GM19438 (cell line): ENCODE measurements at regions not wholly inside any gene's neighbourhood (a gene's known extent, or its start where the extent isn't known, plus 50 kb on each side); places are given as distances from the start of the nearest gene placed in this dataset.

Experiments
- ATAC-seq: cut with Tn5 transposase; IDR thresholded peaks from one replicate; pipeline ENCODE4 v1.9.1; 2021; ENCODE audit warnings: low read depth; ENCODE audit not compliant: unreplicated experiment

GRCh38 chr16:55209626-55210025 lies 114.4 kb upstream of the IRX6 start:
- no peak for ATAC-seq

- no peak for ATAC-seq
Measured at GRCh38 chr16:55212791-55213190, 111.2 kb upstream of the IRX6 start.

GRCh38 chr16:55214412-55214811 lies 109.6 kb upstream of the IRX6 start:
- ATAC-seq, result no peak

- no peak for ATAC-seq
Measured at GRCh38 chr16:55214974-55215494, 109.0 kb upstream of the IRX6 start.

GRCh38 chr16:55217392-55217791 lies 106.6 kb upstream of the IRX6 start:
- no peak for ATAC-seq

- no peak for ATAC-seq
Measured at GRCh38 chr16:55221836-55222235, 102.2 kb upstream of the IRX6 start.

DNA sequence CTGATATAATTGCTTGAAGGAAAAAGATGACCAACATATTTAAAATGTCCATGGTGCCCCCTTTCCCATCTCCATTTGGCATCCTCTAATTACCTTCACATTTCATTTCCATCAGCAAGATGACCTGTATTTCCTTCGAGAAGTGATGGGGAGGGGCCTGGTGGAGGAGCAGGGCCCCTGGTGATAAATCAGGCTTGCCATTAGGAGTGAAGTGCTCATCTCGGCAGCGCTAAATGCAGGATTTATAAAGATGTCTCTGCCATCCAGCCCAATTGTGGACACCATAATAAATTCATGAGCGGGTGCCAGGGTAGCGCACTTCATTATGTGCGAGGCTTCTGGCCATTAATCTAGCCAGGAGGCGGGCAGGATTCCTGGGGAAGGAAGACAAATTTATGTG lies 101.5 kb upstream of the IRX6 start:
- no peak for ATAC-seq

GRCh38 chr16:55225972-55226542 lies 97.9 kb upstream of the IRX6 start:
- ATAC-seq, result no peak

- ATAC-seq, result no peak
Measured at GRCh38 chr16:55232822-55233221, 91.2 kb upstream of the IRX6 start.

DNA sequence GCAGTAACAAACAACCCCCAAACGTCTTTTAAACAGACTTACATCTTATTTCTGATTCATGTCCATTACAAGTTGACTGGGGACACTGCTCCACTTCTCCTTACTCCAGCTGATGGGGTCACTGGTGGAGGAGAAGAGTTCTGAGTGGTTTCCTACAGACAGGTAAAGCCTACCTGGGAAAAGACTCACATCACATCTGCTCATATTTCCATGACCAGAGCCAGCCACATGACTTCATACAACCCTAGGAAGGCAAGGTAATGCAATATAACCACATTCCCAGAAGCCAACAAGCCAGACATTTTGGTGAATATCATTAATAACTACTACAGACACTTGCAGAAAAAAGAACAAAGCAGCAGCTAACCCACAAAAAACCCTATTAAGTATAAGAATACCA lies 90.5 kb upstream of the IRX6 start:
- ATAC-seq, result no peak

DNA sequence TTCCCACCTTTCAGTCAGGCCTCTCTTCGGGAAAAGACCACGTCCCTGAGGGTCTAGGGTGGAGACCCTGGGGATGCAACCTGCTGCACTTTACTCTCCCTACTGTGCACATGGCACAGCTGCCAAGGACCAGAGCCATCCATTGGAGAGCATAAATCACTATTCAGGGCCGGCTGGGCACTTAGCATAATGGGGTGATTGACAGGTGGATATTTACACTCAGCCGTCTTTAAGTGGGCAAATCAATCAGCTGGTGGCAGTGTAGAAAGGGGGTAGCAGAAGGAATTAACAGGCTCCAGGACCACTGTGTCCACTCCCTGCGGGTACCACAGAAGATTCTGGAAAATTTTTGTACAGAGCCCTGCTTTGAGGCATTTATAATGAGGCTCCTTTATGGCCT lies 87.3 kb upstream of the IRX6 start:
- ATAC-seq, result no peak

DNA sequence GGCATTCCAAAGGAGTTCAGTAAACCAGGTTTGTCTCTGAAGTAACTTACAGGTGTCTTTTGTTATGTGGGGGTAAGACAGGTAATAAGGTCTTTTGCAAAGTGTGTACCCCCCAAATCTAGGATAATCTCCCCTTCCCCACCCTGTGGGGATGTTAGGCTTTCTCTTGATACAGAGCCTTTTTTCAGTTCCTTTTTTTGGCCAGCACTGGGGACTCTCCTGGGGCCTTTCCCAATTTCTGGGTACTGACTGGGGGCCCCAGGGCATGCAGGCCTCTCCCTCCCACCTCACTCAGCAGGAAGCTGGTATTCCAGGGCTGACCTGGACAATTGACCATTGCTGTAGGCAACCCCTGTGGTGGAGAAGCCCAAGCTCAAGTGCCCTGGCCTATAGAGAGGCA lies 84.3 kb upstream of the IRX6 start:
- ATAC-seq, result no peak

GRCh38 chr16:55240888-55241287 lies 83.1 kb upstream of the IRX6 start:
- no peak for ATAC-seq

GRCh38 chr16:55242667-55243066 lies 81.3 kb upstream of the IRX6 start:
- no peak for ATAC-seq

- no peak for ATAC-seq
Measured at GRCh38 chr16:55248058-55248457, 75.9 kb upstream of the IRX6 start.

GRCh38 chr16:55248494-55248893 lies 75.5 kb upstream of the IRX6 start:
- no peak for ATAC-seq

DNA sequence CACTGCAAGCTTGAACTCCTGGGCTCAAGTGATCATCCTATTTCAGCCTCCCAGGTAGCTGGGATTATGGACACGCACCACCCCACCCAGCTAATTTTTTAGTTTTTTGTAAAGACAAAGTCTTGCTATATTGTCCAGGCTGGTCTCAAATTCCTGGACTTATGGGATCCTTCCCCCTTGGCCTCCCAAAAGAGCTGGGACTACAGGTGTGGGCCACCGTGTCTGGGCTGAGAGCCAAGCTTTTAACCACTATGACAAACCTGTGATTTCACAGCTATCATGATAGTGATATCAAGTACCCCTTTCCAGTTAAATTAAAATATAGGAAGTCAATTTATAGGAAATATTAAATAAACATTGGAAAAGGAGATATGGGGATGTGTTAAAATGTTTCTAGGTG lies 74.6 kb upstream of the IRX6 start:
- ATAC-seq, result no peak

DNA sequence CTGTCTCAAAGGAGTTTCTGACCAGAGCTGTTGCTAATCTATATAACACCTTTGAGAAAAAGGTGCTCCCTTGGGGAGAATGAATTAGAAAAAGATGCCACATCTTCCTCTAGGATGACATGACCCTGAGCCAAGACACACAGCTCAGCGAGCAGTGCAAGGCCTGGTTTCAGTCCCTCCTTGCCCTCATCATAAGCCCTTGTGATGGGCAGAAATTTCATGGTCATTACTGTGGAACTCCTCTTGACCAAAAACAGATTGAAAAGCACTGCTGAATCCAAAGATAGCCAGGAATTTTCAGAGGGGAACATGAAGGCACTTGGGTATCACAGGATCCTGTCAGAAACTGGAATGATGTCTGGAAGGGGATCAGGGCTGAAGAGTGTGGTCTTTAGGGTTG lies 74.1 kb upstream of the IRX6 start:
- no peak for ATAC-seq

DNA sequence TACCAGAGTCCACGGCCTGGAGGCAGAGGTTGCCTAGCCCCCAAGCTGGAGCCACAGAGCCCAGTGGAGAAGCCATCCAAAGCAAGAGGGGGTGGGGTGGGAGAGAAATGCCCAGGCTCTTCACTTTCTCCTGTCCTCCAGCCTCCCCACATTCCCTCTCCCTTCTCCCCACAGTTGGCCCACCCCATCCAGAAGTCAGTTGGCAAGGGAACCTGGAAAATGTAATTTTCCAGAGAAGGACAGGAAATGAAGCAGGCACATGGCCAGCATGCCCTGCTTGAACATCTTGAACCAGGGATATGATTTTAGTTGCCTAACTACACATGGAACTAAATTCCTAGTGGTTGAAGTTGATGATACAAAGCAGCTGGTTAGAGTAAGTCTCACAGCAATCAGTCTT lies 73.3 kb upstream of the IRX6 start:
- ATAC-seq, result no peak

GRCh38 chr16:55251151-55251550 lies 72.9 kb upstream of the IRX6 start:
- no peak for ATAC-seq

GRCh38 chr16:55252577-55252976 lies 71.4 kb upstream of the IRX6 start:
- no peak for ATAC-seq

GRCh38 chr16:55253987-55254386 lies 70.0 kb upstream of the IRX6 start:
- ATAC-seq, result no peak

- no peak for ATAC-seq
Measured at GRCh38 chr16:55255733-55256282, 68.2 kb upstream of the IRX6 start.
